PFSK-1 (cell line): ENCODE measurements at regions not wholly inside any gene's neighbourhood (a gene's known extent, or its start where the extent isn't known, plus 50 kb on each side); places are given as distances from the start of the nearest gene placed in this dataset.

Source experiments
- FOXP2 ChIP-seq: optimal IDR thresholded peaks from 2 replicates; pipeline ENCODE3; 2011; ENCODE audit warnings: borderline replicate concordance, control low read depth, inconsistent platforms; ENCODE audit not compliant: insufficient read depth; ENCODE audit errors: extremely low read length, extremely low read depth
- POLR2AphosphoS5 ChIP-seq: IDR thresholded peaks from 2 replicates; pipeline ENCODE4 v1.6.1; 2012; ENCODE audit warnings: low read depth, mild to moderate bottlenecking, control low read depth, low read length, moderate library complexity
- SIN3A ChIP-seq: IDR thresholded peaks from 2 replicates; pipeline ENCODE4 v1.6.1; 2012; ENCODE audit warnings: mild to moderate bottlenecking, low read length, moderate library complexity, borderline replicate concordance; ENCODE audit not compliant: insufficient read depth
- TAF1 ChIP-seq: IDR thresholded peaks from 2 replicates; pipeline ENCODE4 v1.6.1; 2012; ENCODE audit warnings: low read length, control low read depth, borderline replicate concordance; ENCODE audit not compliant: insufficient read depth
- TF ChIP-seq, protein P1 (sequence below), 2 experiments: IDR thresholded peaks; 2 replicates each; pipeline versions ENCODE4 v1.6.1 to v1.8.0; 2011 to 2012; ENCODE audit warnings: low read depth in 2 of 2, low read length in 2 of 2, control low read depth in 1 of 2, inconsistent platforms in 1 of 2, mild to moderate bottlenecking in 1 of 2, moderate library complexity in 1 of 2; ENCODE audit not compliant: insufficient read depth in 1 of 2

DNA sequence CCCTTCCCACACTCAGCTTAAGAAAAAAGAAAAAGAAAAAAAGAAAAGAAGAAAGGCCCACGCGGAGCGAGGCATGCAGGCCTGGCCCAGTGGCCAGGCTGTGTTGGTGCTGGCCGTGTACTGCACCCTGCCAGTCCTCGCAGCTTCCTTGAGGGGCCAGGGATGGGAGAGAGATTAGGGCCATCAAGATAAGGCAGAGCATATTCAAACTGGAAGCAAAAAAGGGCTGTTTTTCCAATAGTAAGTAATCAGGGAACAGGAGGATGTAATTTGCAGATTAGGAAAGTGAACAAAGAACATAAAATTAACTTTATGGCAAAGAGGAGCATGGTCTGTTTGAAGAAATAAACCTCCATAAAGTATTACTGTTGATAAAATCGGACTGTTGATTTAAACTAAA, 319.6 kb upstream of the CLINT1 start:
- TF ChIP-seq POLR2AphosphoS5 (no peak), SIN3A (no peak), FOXP2 (no peak), TAF1 (no peak)
- TF ChIP-seq, protein P1, sequence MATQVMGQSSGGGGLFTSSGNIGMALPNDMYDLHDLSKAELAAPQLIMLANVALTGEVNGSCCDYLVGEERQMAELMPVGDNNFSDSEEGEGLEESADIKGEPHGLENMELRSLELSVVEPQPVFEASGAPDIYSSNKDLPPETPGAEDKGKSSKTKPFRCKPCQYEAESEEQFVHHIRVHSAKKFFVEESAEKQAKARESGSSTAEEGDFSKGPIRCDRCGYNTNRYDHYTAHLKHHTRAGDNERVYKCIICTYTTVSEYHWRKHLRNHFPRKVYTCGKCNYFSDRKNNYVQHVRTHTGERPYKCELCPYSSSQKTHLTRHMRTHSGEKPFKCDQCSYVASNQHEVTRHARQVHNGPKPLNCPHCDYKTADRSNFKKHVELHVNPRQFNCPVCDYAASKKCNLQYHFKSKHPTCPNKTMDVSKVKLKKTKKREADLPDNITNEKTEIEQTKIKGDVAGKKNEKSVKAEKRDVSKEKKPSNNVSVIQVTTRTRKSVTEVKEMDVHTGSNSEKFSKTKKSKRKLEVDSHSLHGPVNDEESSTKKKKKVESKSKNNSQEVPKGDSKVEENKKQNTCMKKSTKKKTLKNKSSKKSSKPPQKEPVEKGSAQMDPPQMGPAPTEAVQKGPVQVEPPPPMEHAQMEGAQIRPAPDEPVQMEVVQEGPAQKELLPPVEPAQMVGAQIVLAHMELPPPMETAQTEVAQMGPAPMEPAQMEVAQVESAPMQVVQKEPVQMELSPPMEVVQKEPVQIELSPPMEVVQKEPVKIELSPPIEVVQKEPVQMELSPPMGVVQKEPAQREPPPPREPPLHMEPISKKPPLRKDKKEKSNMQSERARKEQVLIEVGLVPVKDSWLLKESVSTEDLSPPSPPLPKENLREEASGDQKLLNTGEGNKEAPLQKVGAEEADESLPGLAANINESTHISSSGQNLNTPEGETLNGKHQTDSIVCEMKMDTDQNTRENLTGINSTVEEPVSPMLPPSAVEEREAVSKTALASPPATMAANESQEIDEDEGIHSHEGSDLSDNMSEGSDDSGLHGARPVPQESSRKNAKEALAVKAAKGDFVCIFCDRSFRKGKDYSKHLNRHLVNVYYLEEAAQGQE (IDR thresholded peaks at IDR 0.05; ENCODE audit: insufficient read depth in 1 of 2, low read depth in 2 of 2, low read length in 2 of 2) = no peak

DNA sequence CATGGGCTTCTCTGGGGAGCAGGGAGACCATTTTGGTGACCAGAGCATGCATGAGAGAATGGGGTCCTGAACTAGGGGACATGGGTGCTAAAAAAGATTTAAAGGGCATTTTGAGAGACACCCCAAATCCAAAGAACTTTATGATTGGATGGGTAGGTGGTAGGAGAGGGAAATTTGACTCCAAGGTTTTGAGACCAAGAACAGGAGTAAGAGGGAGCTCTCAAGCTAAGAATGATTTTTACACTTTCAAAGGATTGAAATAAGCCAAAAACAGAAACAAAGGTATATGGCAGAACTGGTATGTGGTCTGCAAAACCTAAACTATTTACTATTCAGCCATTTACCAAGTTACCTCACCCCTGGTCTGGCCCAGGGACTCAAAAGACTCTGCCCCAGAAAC, 318.2 kb upstream of the CLINT1 start:
- TF ChIP-seq POLR2AphosphoS5 = no peak
- TF ChIP-seq FOXP2 = no peak
- TF ChIP-seq, protein P1 (IDR thresholded peaks at IDR 0.05; ENCODE audit: insufficient read depth in 1 of 2, low read depth in 2 of 2, low read length in 2 of 2) = no peak
- TF ChIP-seq TAF1 = no peak
- TF ChIP-seq SIN3A = no peak

DNA sequence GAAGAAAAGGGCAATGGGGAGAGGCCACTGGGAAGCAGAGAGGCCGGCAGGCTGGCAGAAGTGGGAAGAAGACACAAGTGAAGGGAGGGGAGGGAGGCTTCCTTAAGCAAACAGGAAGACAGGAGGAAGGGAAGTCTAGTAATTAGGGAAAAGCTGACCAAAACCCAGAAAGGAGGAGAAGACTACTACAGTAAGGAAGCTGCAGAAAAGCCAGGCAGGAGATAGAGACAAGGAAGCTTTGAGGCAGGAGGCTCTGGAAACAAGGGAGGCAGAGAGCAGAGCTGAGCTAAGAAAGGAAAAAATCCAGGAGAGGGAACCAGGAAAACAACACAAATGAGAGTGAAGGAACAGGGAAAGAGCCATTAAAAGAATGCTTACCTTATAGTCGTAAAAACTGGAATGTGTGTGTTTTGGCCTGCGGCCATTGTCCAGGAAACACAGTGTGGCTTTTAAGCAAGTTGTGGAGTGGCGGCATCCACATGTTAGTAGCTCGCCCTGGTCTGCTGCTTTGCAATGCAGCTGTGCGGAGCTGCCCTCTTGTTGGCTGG, 317.1 kb upstream of the CLINT1 start:
- TF ChIP-seq, protein P1 (IDR thresholded peaks at IDR 0.05; ENCODE audit: insufficient read depth in 1 of 2, low read depth in 2 of 2, low read length in 2 of 2) = no peak
- no peak for TF ChIP-seq TAF1
- no peak for TF ChIP-seq SIN3A
- TF ChIP-seq POLR2AphosphoS5 = no peak; the same call in 1 of the 2 replicates
- no peak for TF ChIP-seq FOXP2

DNA sequence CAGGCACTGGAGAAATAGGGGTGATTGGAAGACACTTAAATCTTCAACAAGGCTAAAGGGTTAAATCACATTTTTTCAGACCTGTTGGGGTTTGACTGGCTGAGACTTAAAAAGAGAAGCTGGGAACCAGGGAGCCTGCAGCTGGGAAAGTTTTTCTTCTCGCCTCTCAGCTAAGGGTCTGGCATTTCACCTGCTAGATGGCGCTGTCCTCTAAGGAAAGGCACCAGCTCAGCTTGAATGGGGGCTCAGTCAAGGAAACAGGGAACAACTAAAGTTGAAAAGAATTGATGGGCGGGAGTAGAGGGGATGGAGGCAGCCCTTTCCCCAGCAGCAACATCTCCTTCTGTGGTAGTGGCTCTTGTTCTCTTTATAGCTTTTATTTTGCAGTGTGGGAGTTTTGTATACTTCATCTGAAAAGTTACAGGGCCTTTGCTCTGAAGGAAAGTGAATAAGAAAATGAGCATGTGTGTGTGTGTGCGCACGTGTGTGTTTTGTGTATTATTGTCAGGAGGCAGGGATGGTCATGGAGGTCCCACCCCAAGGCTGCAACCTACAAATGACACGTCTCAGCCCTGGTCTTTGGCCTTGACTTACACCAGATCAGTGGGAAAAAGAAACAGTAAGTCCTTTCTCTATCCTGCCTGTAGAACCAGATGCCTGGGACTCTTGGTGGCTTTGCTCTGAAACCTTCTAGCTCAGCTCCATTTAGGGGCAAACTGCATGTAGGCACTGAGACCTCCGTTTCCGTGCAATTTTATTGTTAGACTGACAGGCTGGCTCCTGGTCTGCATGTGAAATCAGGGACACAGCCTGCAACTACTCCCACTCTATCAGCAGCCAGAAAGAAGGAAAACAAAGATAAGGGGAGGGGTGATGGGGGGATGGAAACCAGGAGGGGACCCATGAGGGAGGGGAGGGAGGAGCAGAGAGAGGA, 316.2 kb upstream of the CLINT1 start:
- TF ChIP-seq POLR2AphosphoS5 = no peak
- TF ChIP-seq, protein P1 (IDR thresholded peaks at IDR 0.05; ENCODE audit: insufficient read depth in 1 of 2, low read depth in 2 of 2, low read length in 2 of 2) = no peak
- no peak for TF ChIP-seq FOXP2
- no peak for TF ChIP-seq SIN3A
- no peak for TF ChIP-seq TAF1
